GM12874 (cell line): ENCODE measurements at regions not wholly inside any gene's neighbourhood (a gene's known extent, or its start where the extent isn't known, plus 50 kb on each side); places are given as distances from the start of the nearest gene placed in this dataset.

ENCODE experiments used
- CTCF ChIP-seq: IDR thresholded peaks from 2 replicates; pipeline ENCODE4 v1.5.1; 2011; ENCODE audit warnings: low read depth, mild to moderate bottlenecking, control low read depth, low read length, moderate library complexity; ENCODE audit not compliant: insufficient read depth

GRCh38 chr3:8338424-8338823 lies 163.2 kb upstream of the LMCD1 start:
- TF ChIP-seq CTCF: no peak

DNA sequence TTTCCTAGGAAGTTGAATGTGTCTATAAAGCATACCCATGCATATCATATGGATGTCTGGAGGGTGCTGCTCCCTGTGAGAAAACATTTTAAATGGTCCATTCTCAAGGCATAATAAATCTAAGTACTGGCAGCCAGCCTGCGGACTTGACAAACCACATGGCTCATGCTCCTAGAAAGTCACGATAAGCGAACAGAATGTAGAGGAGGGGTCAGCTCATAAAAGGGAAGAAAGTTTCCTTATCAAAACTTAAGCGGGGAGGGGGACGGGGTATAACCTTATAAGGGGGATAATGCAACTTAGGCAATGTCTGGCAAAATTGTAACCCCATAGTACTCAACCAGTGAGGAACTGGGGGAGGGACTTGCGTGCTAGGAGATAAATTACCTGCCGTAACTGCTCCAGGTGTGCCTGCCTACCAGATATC lies 159.8 kb upstream of the LMCD1 start:
- TF ChIP-seq CTCF: no peak

DNA sequence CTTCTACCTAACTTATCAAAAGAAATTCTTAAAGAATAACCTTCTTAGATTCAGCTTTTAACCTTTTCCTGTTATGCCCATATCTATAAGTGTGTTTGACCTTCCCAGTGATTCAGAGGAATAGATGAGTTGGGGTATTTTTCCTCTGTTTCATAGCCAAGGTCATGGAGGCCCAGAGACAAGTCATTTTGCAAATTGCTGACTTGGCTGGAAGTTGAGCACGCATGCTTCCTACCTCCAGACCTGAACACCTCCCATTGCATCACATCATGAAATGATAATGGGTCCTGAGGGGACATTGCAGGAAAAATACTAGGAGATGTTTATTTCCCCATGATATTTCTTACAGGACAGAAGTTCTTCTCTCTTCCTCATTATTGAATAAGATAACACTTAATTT lies 158.6 kb upstream of the LMCD1 start:
- TF ChIP-seq CTCF: no peak

GRCh38 chr3:8345398-8345797 lies 156.2 kb upstream of the LMCD1 start:
- TF ChIP-seq CTCF: no peak

GRCh38 chr3:8348076-8348475 lies 153.5 kb upstream of the LMCD1 start:
- no peak for TF ChIP-seq CTCF

GRCh38 chr3:8352475-8352874 lies 149.1 kb upstream of the LMCD1 start:
- TF ChIP-seq CTCF: no peak

GRCh38 chr3:8353364-8353763 lies 148.3 kb upstream of the LMCD1 start:
- no peak for TF ChIP-seq CTCF

GRCh38 chr3:8355346-8355745 lies 146.3 kb upstream of the LMCD1 start:
- TF ChIP-seq CTCF: no peak
